WTC11 (cell line): ENCODE measurements at regions not wholly inside any gene's neighbourhood (a gene's known extent, or its start where the extent isn't known, plus 50 kb on each side); places are given as distances from the start of the nearest gene placed in this dataset.

Source experiments
- E2F1 ChIP-seq: sonication (generic); formaldehyde crosslinking; IDR thresholded peaks from 2 replicates; pipeline ENCODE4 v1.8.0; 2022; ENCODE audit warnings: mild to moderate bottlenecking, missing genetic modification reagents
- ZNF138 ChIP-seq: sonication (generic); formaldehyde crosslinking; conservative IDR thresholded peaks from 2 replicates; pipeline ENCODE4 v1.8.1; 2022; ENCODE audit warnings: mild to moderate bottlenecking, moderate library complexity, missing genetic modification reagents
- TF ChIP-seq, protein P1 (sequence below): fragments of 200-600 bp; IDR thresholded peaks from 2 replicates; pipeline ENCODE4 v1.8.0; 2022; ENCODE audit warnings: antibody characterized with exemption

GRCh38 chr12:27140478-27140969, 58.1 kb upstream of the C12orf71 start:
- no peak for TF ChIP-seq ZNF138 (CRISPR knock-in tag)
- TF ChIP-seq E2F1 (CRISPR knock-in tag): no peak
- TF ChIP-seq, protein P1, sequence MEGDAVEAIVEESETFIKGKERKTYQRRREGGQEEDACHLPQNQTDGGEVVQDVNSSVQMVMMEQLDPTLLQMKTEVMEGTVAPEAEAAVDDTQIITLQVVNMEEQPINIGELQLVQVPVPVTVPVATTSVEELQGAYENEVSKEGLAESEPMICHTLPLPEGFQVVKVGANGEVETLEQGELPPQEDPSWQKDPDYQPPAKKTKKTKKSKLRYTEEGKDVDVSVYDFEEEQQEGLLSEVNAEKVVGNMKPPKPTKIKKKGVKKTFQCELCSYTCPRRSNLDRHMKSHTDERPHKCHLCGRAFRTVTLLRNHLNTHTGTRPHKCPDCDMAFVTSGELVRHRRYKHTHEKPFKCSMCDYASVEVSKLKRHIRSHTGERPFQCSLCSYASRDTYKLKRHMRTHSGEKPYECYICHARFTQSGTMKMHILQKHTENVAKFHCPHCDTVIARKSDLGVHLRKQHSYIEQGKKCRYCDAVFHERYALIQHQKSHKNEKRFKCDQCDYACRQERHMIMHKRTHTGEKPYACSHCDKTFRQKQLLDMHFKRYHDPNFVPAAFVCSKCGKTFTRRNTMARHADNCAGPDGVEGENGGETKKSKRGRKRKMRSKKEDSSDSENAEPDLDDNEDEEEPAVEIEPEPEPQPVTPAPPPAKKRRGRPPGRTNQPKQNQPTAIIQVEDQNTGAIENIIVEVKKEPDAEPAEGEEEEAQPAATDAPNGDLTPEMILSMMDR: no peak
